ENCODE measurements at regions not wholly inside any gene's neighbourhood (a gene's known extent, or its start where the extent isn't known, plus 50 kb on each side); places are given as distances from the start of the nearest gene placed in this dataset.

GRCh38 chr5:18965893-18966292, 1022.1 kb downstream of the CDH18 start:
- TF ChIP-seq POLR2A (IDR thresholded peaks at IDR 0.05) (no peak), CTCF (IDR thresholded peaks at IDR 0.05) (no peak)

Measured in vagina (tissue), 2 donors.